SK-N-SH treated with all-trans-retinoic acid at 6 μM for 48 hours (cell line): ENCODE measurements at regions not wholly inside any gene's neighbourhood (a gene's known extent, or its start where the extent isn't known, plus 50 kb on each side); places are given as distances from the start of the nearest gene placed in this dataset.

Source experiments
- ATAC-seq: fragments of 200-7000 bp; cut with Tn5 transposase; 3 replicates; pipeline ENCODE4 v1.9.1; 2020; ENCODE audit warnings: mild to moderate bottlenecking, moderate library complexity
- ARNTL ChIP-seq: fragments of 450-650 bp; formaldehyde crosslinking; IDR thresholded peaks from 2 replicates; pipeline ENCODE4 v1.5.0; 2020; ENCODE audit warnings: low read depth, mild to moderate bottlenecking, moderate library complexity, borderline replicate concordance
- CREB5 ChIP-seq: fragments of 250-450 bp; sonication (Bioruptor Pico); IDR thresholded peaks from 2 replicates; pipeline ENCODE4 v1.5.1; 2020; ENCODE audit warnings: low read depth, mild to moderate bottlenecking, moderate library complexity
- ESRRG ChIP-seq: fragments of 250-450 bp; sonication (Bioruptor Pico); IDR thresholded peaks from 2 replicates; pipeline ENCODE4 v1.6.1; 2021; ENCODE audit warnings: mild to moderate bottlenecking
- GLIS3 ChIP-seq: fragments of 250-450 bp; sonication (Bioruptor Pico); IDR thresholded peaks from 2 replicates; pipeline ENCODE4 v1.5.0; 2020; ENCODE audit warnings: mild to moderate bottlenecking, moderate library complexity
- ISL1 ChIP-seq: fragments of 250-450 bp; sonication (Bioruptor Pico); IDR thresholded peaks from 2 replicates; pipeline ENCODE4 v2.1.2; 2022; ENCODE audit warnings: mild to moderate bottlenecking, moderate library complexity
- OSR1 ChIP-seq: fragments of 250-450 bp; sonication (Bioruptor Pico); IDR thresholded peaks from 2 replicates; pipeline ENCODE4 v1.8.0; 2022; ENCODE audit warnings: moderate library complexity, mild to moderate bottlenecking, inconsistent platforms
- PATZ1 ChIP-seq: fragments of 250-450 bp; sonication (Bioruptor Pico); IDR thresholded peaks from 2 replicates; pipeline ENCODE4 v1.8.0; 2020; ENCODE audit warnings: mild to moderate bottlenecking, moderate library complexity, borderline replicate concordance
- POU6F1 ChIP-seq: fragments of 250-450 bp; sonication (Bioruptor Pico); IDR thresholded peaks from 2 replicates; pipeline ENCODE4 v1.8.0; 2021; ENCODE audit warnings: low read depth, mild to moderate bottlenecking, moderate library complexity, borderline replicate concordance
- RARB ChIP-seq: fragments of 250-450 bp; sonication (Bioruptor Pico); IDR thresholded peaks from 2 replicates; pipeline ENCODE4 v1.8.0; 2021; ENCODE audit warnings: mild to moderate bottlenecking, moderate library complexity
- SNAI2 ChIP-seq: fragments of 250-450 bp; sonication (Bioruptor Pico); IDR thresholded peaks from 2 replicates; pipeline ENCODE4 v1.5.0; 2020; ENCODE audit warnings: mild to moderate bottlenecking, moderate library complexity
- TCF4 ChIP-seq: fragments of 250-450 bp; sonication (Bioruptor Pico); IDR thresholded peaks from 2 replicates; pipeline ENCODE4 v1.8.0; 2021; ENCODE audit warnings: mild to moderate bottlenecking, moderate library complexity, borderline replicate concordance
- TOX ChIP-seq: fragments of 250-450 bp; sonication (Bioruptor Pico); IDR thresholded peaks from 2 replicates; pipeline ENCODE4 v1.8.0; 2021; ENCODE audit warnings: mild to moderate bottlenecking, moderate library complexity, borderline replicate concordance
- TSHZ2 ChIP-seq: fragments of 250-450 bp; sonication (Bioruptor Pico); IDR thresholded peaks from 2 replicates; pipeline ENCODE4 v1.5.0; 2020; ENCODE audit warnings: mild to moderate bottlenecking, moderate library complexity
- ZC3H10 ChIP-seq: fragments of 250-450 bp; sonication (Bioruptor Pico); IDR thresholded peaks from 2 replicates; pipeline ENCODE4 v1.5.1; 2021; ENCODE audit warnings: mild to moderate bottlenecking, moderate library complexity
- ZFP3 ChIP-seq: fragments of 250-450 bp; sonication (Bioruptor Pico); IDR thresholded peaks from 2 replicates; pipeline ENCODE4 v1.5.0; 2020; ENCODE audit warnings: mild to moderate bottlenecking, moderate library complexity
- ZFP30 ChIP-seq: fragments of 450-650 bp; formaldehyde crosslinking; IDR thresholded peaks from 2 replicates; pipeline ENCODE4 v1.5.0; 2022; ENCODE audit warnings: mild to moderate bottlenecking, moderate library complexity
- ZNF565 ChIP-seq: fragments of 450-650 bp; formaldehyde crosslinking; conservative IDR thresholded peaks from 2 replicates; pipeline ENCODE4 v1.5.0; 2020; ENCODE audit warnings: low read depth, mild to moderate bottlenecking, moderate library complexity
- ZNF70 ChIP-seq: fragments of 450-650 bp; formaldehyde crosslinking; IDR thresholded peaks from 2 replicates; pipeline ENCODE4 v1.5.0; 2020; ENCODE audit warnings: mild to moderate bottlenecking, moderate library complexity
- ZNF8 ChIP-seq: fragments of 450-650 bp; formaldehyde crosslinking; IDR thresholded peaks from 2 replicates; pipeline ENCODE4 v1.5.0; 2020; ENCODE audit warnings: mild to moderate bottlenecking, moderate library complexity

- TF ChIP-seq TSHZ2 (no peak), ZFP30 (no peak), ESRRG (CRISPR knock-in tag) (no peak), CREB5 (CRISPR knock-in tag) (no peak), GLIS3 (CRISPR knock-in tag) (no peak), ZNF565 (CRISPR knock-in tag) (no peak), ZFP3 (CRISPR knock-in tag) (no peak), SNAI2 (CRISPR knock-in tag) (no peak), RARB (CRISPR knock-in tag) (no peak)
- ATAC-seq = no peak
Observed at GRCh38 chr1:23629708-23630290, 61.8 kb upstream of the RPL11 start.

GRCh38 chr1:23628951-23629387, 62.6 kb upstream of the RPL11 start:
- no peak for TF ChIP-seq TCF4
- TF ChIP-seq ARNTL (CRISPR knock-in tag) = no peak
- TF ChIP-seq ZNF565 (CRISPR knock-in tag) = no peak
- TF ChIP-seq TSHZ2 = no peak
- no peak for TF ChIP-seq ISL1 (CRISPR knock-in tag)
- TF ChIP-seq ESRRG (CRISPR knock-in tag) = no peak
- no peak for TF ChIP-seq POU6F1 (CRISPR knock-in tag)
- TF ChIP-seq CREB5 (CRISPR knock-in tag) = no peak
- no peak for TF ChIP-seq ZFP30
- TF ChIP-seq, all 23 proteins: peak for 0

GRCh38 chr1:23627069-23627735, 64.4 kb upstream of the RPL11 start:
- ATAC-seq = no peak
- TF ChIP-seq ZNF565 (CRISPR knock-in tag) (no peak), ESRRG (CRISPR knock-in tag) (no peak), ZNF8 (CRISPR knock-in tag) (no peak), TOX (CRISPR knock-in tag) (no peak), OSR1 (no peak), TSHZ2 (no peak), PATZ1 (CRISPR knock-in tag) (no peak), ZC3H10 (no peak), ZNF70 (no peak), SNAI2 (CRISPR knock-in tag) (no peak)

More at GRCh38 chr1:23628951-23629387, 62.6 kb upstream of the RPL11 start:
- no peak for ATAC-seq
